ENCODE measurements at regions not wholly inside any gene's neighbourhood (a gene's known extent, or its start where the extent isn't known, plus 50 kb on each side); places are given as distances from the start of the nearest gene placed in this dataset.
"Not testable (repeated sequence)": the region's sequence is repeated elsewhere in the genome, so short reads cannot be mapped to it uniquely, and the experiment has no call there.

GRCh38 chr20:54745780-54746179 lies 270.4 kb downstream of the DOK5 start:
- DNase-seq (ENCODE audit: low read depth), result no peak

GRCh38 chr20:54744097-54744496 lies 268.7 kb downstream of the DOK5 start:
- no peak for DNase-seq (ENCODE audit: low read depth)

- DNase-seq (ENCODE audit: low read depth), result no peak
Measured at GRCh38 chr20:54742193-54742592, 266.8 kb downstream of the DOK5 start.

GRCh38 chr20:54736421-54736820 lies 261.0 kb downstream of the DOK5 start:
- DNase-seq (ENCODE audit: low read depth), result no peak

- DNase-seq (ENCODE audit: low read depth), result no peak
Measured at GRCh38 chr20:54733687-54734086, 258.3 kb downstream of the DOK5 start.

GRCh38 chr20:54727490-54727889 lies 252.1 kb downstream of the DOK5 start:
- DNase-seq (ENCODE audit: low read depth), result no peak

- DNase-seq (ENCODE audit: low read depth), result no peak
Measured at GRCh38 chr20:54726687-54727300, 251.4 kb downstream of the DOK5 start.

GRCh38 chr20:54725266-54725665 lies 249.9 kb downstream of the DOK5 start:
- DNase-seq (ENCODE audit: low read depth), result not testable (repeated sequence)

GRCh38 chr20:54723723-54724122 lies 248.3 kb downstream of the DOK5 start:
- DNase-seq (ENCODE audit: low read depth), result no peak

- DNase-seq (ENCODE audit: low read depth), result no peak
Measured at GRCh38 chr20:54717983-54718382, 242.6 kb downstream of the DOK5 start.

GRCh38 chr20:54716790-54717189 lies 241.4 kb downstream of the DOK5 start:
- no peak for DNase-seq (ENCODE audit: low read depth)

- no peak for DNase-seq (ENCODE audit: low read depth)
Measured at GRCh38 chr20:54716174-54716747, 240.9 kb downstream of the DOK5 start.

GRCh38 chr20:54714817-54715216 lies 239.4 kb downstream of the DOK5 start:
- no peak for DNase-seq (ENCODE audit: low read depth)

GRCh38 chr20:54713727-54714126 lies 238.3 kb downstream of the DOK5 start:
- DNase-seq (ENCODE audit: low read depth), result no peak

- no peak for DNase-seq (ENCODE audit: low read depth)
Measured at GRCh38 chr20:54711071-54711470, 235.7 kb downstream of the DOK5 start.

- no peak for DNase-seq (ENCODE audit: low read depth)
Measured at GRCh38 chr20:54710341-54710740, 234.9 kb downstream of the DOK5 start.

- no peak for DNase-seq (ENCODE audit: low read depth)
Measured at GRCh38 chr20:54708229-54708628, 232.8 kb downstream of the DOK5 start.

- no peak for DNase-seq (ENCODE audit: low read depth)
Measured at GRCh38 chr20:54707801-54708200, 232.4 kb downstream of the DOK5 start.

- DNase-seq (ENCODE audit: low read depth), result no peak
Measured at GRCh38 chr20:54706581-54706980, 231.2 kb downstream of the DOK5 start.

- DNase-seq (ENCODE audit: low read depth), result no peak
Measured at GRCh38 chr20:54704032-54704635, 228.7 kb downstream of the DOK5 start.
